MM.1S (cell line): ENCODE measurements at regions not wholly inside any gene's neighbourhood (a gene's known extent, or its start where the extent isn't known, plus 50 kb on each side); places are given as distances from the start of the nearest gene placed in this dataset.

Source experiments
- DNase-seq: peaks from one replicate; pipeline ENCODE4 v3.0.0-alpha.2; 2015
- H2AFZ ChIP-seq: fragments of 300-600 bp; sonication (generic); 2 replicates; pipeline ENCODE4 v1.6.0; 2016; ENCODE audit warnings: antibody characterized with exemption, low read length
- H3F3A ChIP-seq: fragments of 300-600 bp; sonication (generic); 2 replicates; pipeline ENCODE4 v1.6.1; 2016; ENCODE audit warnings: mild to moderate bottlenecking, antibody characterized with exemption, low read length, moderate library complexity, mixed read lengths; ENCODE audit not compliant: insufficient read depth
- H3K27ac ChIP-seq: fragments of 300-600 bp; sonication (generic); 2 replicates; pipeline ENCODE4 v1.5.1; 2016; ENCODE audit warnings: mild to moderate bottlenecking, low read length
- H3K27me3 ChIP-seq: fragments of 300-600 bp; sonication (generic); replicated peaks from 2 replicates; pipeline ENCODE4 v1.6.0; 2016; ENCODE audit warnings: low read length; ENCODE audit not compliant: insufficient read depth
- H3K36me3 ChIP-seq: fragments of 300-600 bp; sonication (generic); replicated peaks from 2 replicates; pipeline ENCODE4 v1.6.1; 2016; ENCODE audit warnings: mild to moderate bottlenecking, low read length, mixed read lengths; ENCODE audit not compliant: insufficient read depth
- H3K4me1 ChIP-seq: fragments of 300-600 bp; sonication (generic); 2 replicates; pipeline ENCODE4 v1.6.1; 2016; ENCODE audit warnings: low read length, mixed read lengths
- H3K4me2 ChIP-seq: fragments of 300-600 bp; sonication (generic); 2 replicates; pipeline ENCODE4 v1.6.0; 2016; ENCODE audit warnings: low read depth, low read length
- H3K4me3 ChIP-seq: fragments of 300-600 bp; sonication (generic); 2 replicates; pipeline ENCODE4 v1.5.1; 2016; ENCODE audit warnings: low read length, mixed read lengths
- H3K79me2 ChIP-seq: fragments of 300-600 bp; sonication (generic); 2 replicates; pipeline ENCODE4 v1.6.1; 2016; ENCODE audit warnings: mixed run types, low read length, mixed read lengths
- H3K9ac ChIP-seq: fragments of 300-600 bp; sonication (generic); 2 replicates; pipeline ENCODE4 v1.6.1; 2016; ENCODE audit warnings: low read length, mixed read lengths
- H3K9me2 ChIP-seq: fragments of 300-600 bp; sonication (generic); replicated peaks from 2 replicates; pipeline ENCODE4 v1.6.1; 2016; ENCODE audit warnings: mild to moderate bottlenecking, low read length, mixed read lengths; ENCODE audit not compliant: insufficient read depth
- H3K9me3 ChIP-seq: fragments of 300-600 bp; sonication (generic); replicated peaks from 2 replicates; pipeline ENCODE4 v1.6.1; 2016; ENCODE audit warnings: mild to moderate bottlenecking, low read length, mixed read lengths; ENCODE audit not compliant: insufficient read depth
- H4K20me1 ChIP-seq: fragments of 300-600 bp; sonication (generic); 2 replicates; pipeline ENCODE4 v1.6.1; 2016; ENCODE audit warnings: mild to moderate bottlenecking, low read length, moderate library complexity, mixed read lengths; ENCODE audit not compliant: insufficient read depth
- EZH2 ChIP-seq: fragments of 300-600 bp; sonication (generic); optimal IDR thresholded peaks from 2 replicates; pipeline ENCODE3; 2017; ENCODE audit warnings: low read depth, mild to moderate bottlenecking, antibody characterized with exemption, low read length, mixed read lengths
- EZH2phosphoT487 ChIP-seq: fragments of 300-600 bp; sonication (generic); IDR thresholded peaks from 2 replicates; pipeline ENCODE4 v1.6.1; 2018; ENCODE audit warnings: antibody characterized with exemption, low read length
- TF ChIP-seq, protein P1 (sequence below): fragments of 300-600 bp; sonication (generic); IDR thresholded peaks from 2 replicates; pipeline ENCODE4 v1.5.1; 2016; ENCODE audit warnings: antibody characterized with exemption, low read length, mixed read lengths

GRCh38 chr10:78277314-78278057 lies 243.8 kb downstream of the RPS24 start:
- no peak for DNase-seq
- H4K20me1 ChIP-seq, result no peaks in the 10 kb centered on the region
- H3K79me2 ChIP-seq, result no peaks in the 10 kb centered on the region
- H3K9me3 ChIP-seq, result no peaks in the 10 kb centered on the region
- H3F3A ChIP-seq, result no peaks in the 10 kb centered on the region
- H3K27ac ChIP-seq, result no peak overlapping the region
- no peaks in the 10 kb centered on the region for H3K36me3 ChIP-seq
- no peaks in the 10 kb centered on the region for H3K9me2 ChIP-seq
- H3K4me1 ChIP-seq, result no peaks in the 10 kb centered on the region
- TF ChIP-seq, protein P1, sequence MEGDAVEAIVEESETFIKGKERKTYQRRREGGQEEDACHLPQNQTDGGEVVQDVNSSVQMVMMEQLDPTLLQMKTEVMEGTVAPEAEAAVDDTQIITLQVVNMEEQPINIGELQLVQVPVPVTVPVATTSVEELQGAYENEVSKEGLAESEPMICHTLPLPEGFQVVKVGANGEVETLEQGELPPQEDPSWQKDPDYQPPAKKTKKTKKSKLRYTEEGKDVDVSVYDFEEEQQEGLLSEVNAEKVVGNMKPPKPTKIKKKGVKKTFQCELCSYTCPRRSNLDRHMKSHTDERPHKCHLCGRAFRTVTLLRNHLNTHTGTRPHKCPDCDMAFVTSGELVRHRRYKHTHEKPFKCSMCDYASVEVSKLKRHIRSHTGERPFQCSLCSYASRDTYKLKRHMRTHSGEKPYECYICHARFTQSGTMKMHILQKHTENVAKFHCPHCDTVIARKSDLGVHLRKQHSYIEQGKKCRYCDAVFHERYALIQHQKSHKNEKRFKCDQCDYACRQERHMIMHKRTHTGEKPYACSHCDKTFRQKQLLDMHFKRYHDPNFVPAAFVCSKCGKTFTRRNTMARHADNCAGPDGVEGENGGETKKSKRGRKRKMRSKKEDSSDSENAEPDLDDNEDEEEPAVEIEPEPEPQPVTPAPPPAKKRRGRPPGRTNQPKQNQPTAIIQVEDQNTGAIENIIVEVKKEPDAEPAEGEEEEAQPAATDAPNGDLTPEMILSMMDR, result no peak
- no peak for TF ChIP-seq EZH2phosphoT487
- no peak overlapping the region for H2AFZ ChIP-seq
- H3K27me3 ChIP-seq, result no peaks in the 10 kb centered on the region
- H3K4me2 ChIP-seq, result no peak overlapping the region
- H3K4me3 ChIP-seq, result no peak overlapping the region
- H3K9ac ChIP-seq, result no peak overlapping the region

DNA sequence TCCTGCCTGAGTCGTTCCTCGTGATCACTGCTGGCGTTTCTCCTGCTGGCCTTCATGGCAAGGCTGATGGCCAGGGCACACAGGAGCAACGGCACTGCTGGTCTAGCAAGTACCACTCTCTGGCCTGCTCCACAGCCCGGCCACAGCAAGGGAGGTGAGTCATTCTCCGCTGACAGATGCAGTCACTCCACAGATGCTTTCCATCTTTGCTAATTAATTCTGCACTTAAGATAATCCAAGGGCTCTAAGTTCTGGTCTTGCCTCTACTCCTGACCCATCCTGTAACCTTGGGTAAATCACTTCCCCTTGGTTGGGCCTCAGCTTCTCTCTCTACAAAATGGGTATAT lies 244.4 kb downstream of the RPS24 start:
- Histone ChIP-seq H2AFZ (no peak overlapping the region), H3K27ac (no peak overlapping the region), H3K9me3 (no peaks in the 10 kb centered on the region), H3K27me3 (no peaks in the 10 kb centered on the region), H4K20me1 (no peaks in the 10 kb centered on the region), H3K79me2 (no peaks in the 10 kb centered on the region), H3K9me2 (no peaks in the 10 kb centered on the region), H3K4me1 (no peaks in the 10 kb centered on the region), H3K4me3 (no peak overlapping the region), H3K36me3 (no peaks in the 10 kb centered on the region), H3K4me2 (no peak overlapping the region), H3F3A (no peaks in the 10 kb centered on the region), H3K9ac (no peak overlapping the region)
- DNase-seq, result no peak
- TF ChIP-seq, protein P1, result no peak
- TF ChIP-seq EZH2phosphoT487 (no peak), EZH2 (no peak)

GRCh38 chr10:78279756-78280155 lies 246.1 kb downstream of the RPS24 start:
- Histone ChIP-seq H3K36me3 (no peaks in the 10 kb centered on the region), H3K9ac (no peak overlapping the region), H2AFZ (no peak overlapping the region), H3K4me2 (no peak overlapping the region), H3K79me2 (no peaks in the 10 kb centered on the region), H3K9me3 (no peaks in the 10 kb centered on the region), H3K4me3 (no peak overlapping the region), H3K27ac (no peak overlapping the region), H3F3A (no peaks in the 10 kb centered on the region), H4K20me1 (no peaks in the 10 kb centered on the region), H3K4me1 (no peaks in the 10 kb centered on the region), H3K27me3 (no peaks in the 10 kb centered on the region), H3K9me2 (no peaks in the 10 kb centered on the region)
- TF ChIP-seq EZH2phosphoT487 (no peak), EZH2 (no peak)
- TF ChIP-seq, protein P1, result no peak
- no peak for DNase-seq
